GM23338 (cell line): ENCODE measurements at regions not wholly inside any gene's neighbourhood (a gene's known extent, or its start where the extent isn't known, plus 50 kb on each side); places are given as distances from the start of the nearest gene placed in this dataset.

Experiments
- ATAC-seq: fragments of 200-7000 bp; cut with Tn5 transposase; 3 replicates; pipeline ENCODE4 v1.9.1; 2020
- DNase-seq: peaks from one replicate; pipeline ENCODE4 v3.0.0-alpha.2; 2015; ENCODE audit warnings: low spot score
- H2AFZ ChIP-seq: fragments of 200-600 bp; sonication (generic); 2 replicates; pipeline ENCODE4 v1.8.0; 2016; ENCODE audit warnings: antibody characterized with exemption, mild to moderate bottlenecking, moderate library complexity
- H3F3A ChIP-seq: fragments of 200-600 bp; sonication (generic); replicated peaks from 2 replicates; pipeline ENCODE4 v1.8.0; 2017; ENCODE audit warnings: antibody characterized with exemption, mixed run types, low read depth
- H3K27ac ChIP-seq: fragments of 200-600 bp; sonication (generic); 2 replicates; pipeline ENCODE4 v1.6.1; 2016; ENCODE audit warnings: low read depth
- H3K27me3 ChIP-seq: fragments of 200-600 bp; sonication (generic); 2 replicates; pipeline ENCODE4 v1.8.0; 2016; ENCODE audit warnings: mild to moderate bottlenecking, mixed run types, moderate library complexity; ENCODE audit not compliant: insufficient read depth
- H3K36me3 ChIP-seq: fragments of 200-600 bp; sonication (generic); 2 replicates; pipeline ENCODE4 v1.8.0; 2016; ENCODE audit warnings: mild to moderate bottlenecking; ENCODE audit not compliant: insufficient read depth
- H3K4me1 ChIP-seq: fragments of 200-600 bp; sonication (generic); 2 replicates; pipeline ENCODE4 v1.8.0; 2016; ENCODE audit warnings: mild to moderate bottlenecking, moderate library complexity; ENCODE audit not compliant: insufficient read depth
- H3K4me2 ChIP-seq: fragments of 200-600 bp; sonication (generic); 2 replicates; pipeline ENCODE4 v1.7.1; 2017; ENCODE audit warnings: mixed run types
- H3K4me3 ChIP-seq: fragments of 200-600 bp; sonication (generic); 2 replicates; pipeline ENCODE4 v1.6.1; 2016; ENCODE audit warnings: mixed run types
- H3K79me2 ChIP-seq: fragments of 200-600 bp; sonication (generic); replicated peaks from 2 replicates; pipeline ENCODE4 v1.8.0; 2017; ENCODE audit warnings: mild to moderate bottlenecking; ENCODE audit not compliant: insufficient read depth
- H3K9me2 ChIP-seq: fragments of 200-600 bp; sonication (generic); 2 replicates; pipeline ENCODE4 v1.8.0; 2017; ENCODE audit not compliant: insufficient read depth
- H4K20me1 ChIP-seq: fragments of 200-600 bp; sonication (generic); replicated peaks from 2 replicates; pipeline ENCODE4 v1.8.0; 2017; ENCODE audit warnings: mild to moderate bottlenecking; ENCODE audit not compliant: insufficient read depth
- H3K27ac Mint-ChIP-seq: 2 replicates; pipeline ENCODE4 v1.8.0; 2020; ENCODE audit warnings: inconsistent platforms, mild to moderate bottlenecking, moderate library complexity, mixed read lengths
- H3K27me3 Mint-ChIP-seq: 3 replicates; pipeline ENCODE4 v1.8.0; 2022; ENCODE audit warnings: low read depth, mild to moderate bottlenecking, moderate library complexity, mixed read lengths, inconsistent platforms; ENCODE audit not compliant: insufficient read depth, poor library complexity
- H3K36me3 Mint-ChIP-seq: 3 replicates; pipeline ENCODE4 v1.8.0; 2021; ENCODE audit warnings: low read depth, mild to moderate bottlenecking, inconsistent platforms, moderate library complexity, mixed read lengths
- H3K4me1 Mint-ChIP-seq: 3 replicates; pipeline ENCODE4 v1.8.0; 2020; ENCODE audit warnings: mild to moderate bottlenecking, inconsistent platforms, mixed read lengths
- H3K4me3 Mint-ChIP-seq: 3 replicates; pipeline ENCODE4 v1.8.0; 2021; ENCODE audit warnings: moderate library complexity, mild to moderate bottlenecking, inconsistent platforms, mixed read lengths
- H3K9me3 Mint-ChIP-seq: 3 replicates; pipeline ENCODE4 v1.8.0; 2020; ENCODE audit warnings: moderate library complexity, mild to moderate bottlenecking, inconsistent platforms, mixed read lengths
- CREB1 ChIP-seq: fragments of 250-450 bp; sonication (Bioruptor Pico); IDR thresholded peaks from 2 replicates; pipeline ENCODE4 v1.5.0; 2020; ENCODE audit warnings: low read depth, mild to moderate bottlenecking, moderate library complexity
- CTCF ChIP-seq, 2 experiments: fragments of 200-600 bp in 1 of 2; sonication (generic) in 1 of 2; conservative IDR thresholded peaks; 2 replicates each; pipeline versions ENCODE4 v1.5.1 to v1.6.1; 2016 to 2017; ENCODE audit warnings: antibody characterized with exemption in 2 of 2, low read depth in 2 of 2, mild to moderate bottlenecking in 2 of 2, moderate library complexity in 1 of 2
- ETS1 ChIP-seq: IDR thresholded peaks from 2 replicates; pipeline ENCODE4 v1.6.1; 2016; ENCODE audit warnings: antibody characterized with exemption
- EZH2 ChIP-seq: fragments of 200-600 bp; sonication (generic); IDR thresholded peaks from one replicate; pipeline ENCODE4 v1.8.0; 2017; ENCODE audit warnings: antibody characterized with exemption, mild to moderate bottlenecking, low read depth; ENCODE audit not compliant: unreplicated experiment
- EZH2phosphoT487 ChIP-seq: fragments of 200-600 bp; sonication (generic); IDR thresholded peaks from one replicate; pipeline ENCODE4 v1.8.1; 2018; ENCODE audit warnings: antibody characterized with exemption; ENCODE audit not compliant: unreplicated experiment
- JUNB ChIP-seq: IDR thresholded peaks from one replicate; pipeline ENCODE4 v1.6.1; 2016; ENCODE audit warnings: antibody characterized with exemption; ENCODE audit not compliant: unreplicated experiment
- NANOG ChIP-seq: IDR thresholded peaks from 2 replicates; pipeline ENCODE4 v1.6.1; 2016; ENCODE audit warnings: antibody characterized with exemption, borderline replicate concordance
- POLR2AphosphoS5 ChIP-seq: IDR thresholded peaks from 2 replicates; pipeline ENCODE4 v1.6.1; 2016; ENCODE audit warnings: antibody characterized with exemption, low read depth
- REST ChIP-seq: IDR thresholded peaks from one replicate; pipeline ENCODE4 v1.6.1; 2018; ENCODE audit warnings: antibody characterized with exemption; ENCODE audit not compliant: unreplicated experiment
- STAT1 ChIP-seq: IDR thresholded peaks from one replicate; pipeline ENCODE4 v1.6.1; 2016; ENCODE audit warnings: antibody characterized with exemption; ENCODE audit not compliant: unreplicated experiment
- ZNF114 ChIP-seq: fragments of 250-450 bp; sonication (Bioruptor Pico); IDR thresholded peaks from 2 replicates; pipeline ENCODE4 v1.5.0; 2020; ENCODE audit warnings: mild to moderate bottlenecking, moderate library complexity
- ZNF331 ChIP-seq: fragments of 250-450 bp; sonication (Bioruptor Pico); IDR thresholded peaks from 2 replicates; pipeline ENCODE4 v1.5.0; 2020; ENCODE audit warnings: low read depth, mild to moderate bottlenecking, moderate library complexity
- ZNF462 ChIP-seq: fragments of 250-450 bp; sonication (Bioruptor Pico); IDR thresholded peaks from 2 replicates; pipeline ENCODE4 v1.5.0; 2020; ENCODE audit warnings: mild to moderate bottlenecking, moderate library complexity

- no peaks in the 10 kb centered on the region for H3K79me2 ChIP-seq
- ATAC-seq = no peak
Observed at GRCh38 chr2:172239944-172240590, 137.4 kb upstream of the DLX2 start.

More at GRCh38 chr2:172239944-172240590, 137.4 kb upstream of the DLX2 start:
- peaks cover 6% of the 10 kb centered on the region for H3K27me3 Mint-ChIP-seq
- no peaks in the 10 kb centered on the region for H3K36me3 ChIP-seq
- H3K4me3 Mint-ChIP-seq = no peak overlapping the region
- H3K4me1 ChIP-seq = peaks cover 11% of the 10 kb centered on the region
- H3K9me2 ChIP-seq = peaks cover 20% of the 10 kb centered on the region
- H3F3A ChIP-seq = no peaks in the 10 kb centered on the region
- DNase-seq = no peak
- no peak overlapping the region for H3K27ac Mint-ChIP-seq
- H2AFZ ChIP-seq = 0 out of 2 replicates have a peak overlapping the region, but pooled peaks have one; percentile 52
- TF ChIP-seq POLR2AphosphoS5 (no peak), CTCF (conservative IDR thresholded peaks at IDR 0.05; ENCODE audit: low read depth in 2 of 2) (no peak), EZH2 (no peak), JUNB (no peak), ETS1 (no peak), ZNF114 (CRISPR knock-in tag) (no peak), EZH2phosphoT487 (no peak), ZNF462 (no peak), NANOG (no peak), CREB1 (no peak), ZNF331 (CRISPR knock-in tag) (no peak), STAT1 (no peak), REST (no peak)
- no peak overlapping the region for H3K4me2 ChIP-seq
- H3K36me3 Mint-ChIP-seq = peaks cover 4% of the 10 kb centered on the region; the same call in 2 of the 3 replicates
- no peak overlapping the region for H3K4me3 ChIP-seq
- no peak overlapping the region for H3K27ac ChIP-seq
- H3K27me3 ChIP-seq = peaks cover 23% of the 10 kb centered on the region
- H3K4me1 Mint-ChIP-seq = peaks cover 29% of the 10 kb centered on the region
- H4K20me1 ChIP-seq = no peaks in the 10 kb centered on the region
- no peaks in the 10 kb centered on the region; the same call in 2 of the 3 replicates for H3K9me3 Mint-ChIP-seq
